Liver (tissue), 3 donors: ENCODE measurements at regions not wholly inside any gene's neighbourhood (a gene's known extent, or its start where the extent isn't known, plus 50 kb on each side); places are given as distances from the start of the nearest gene placed in this dataset.

Experiments used
- ATF3 ChIP-seq: IDR thresholded peaks from 2 replicates; pipeline ENCODE4 v1.6.1; 2016; ENCODE audit warnings: antibody characterized with exemption
- CTCF ChIP-seq: fragments of 150-350 bp; IDR thresholded peaks from 2 replicates; pipeline ENCODE4 v1.5.1; 2017; ENCODE audit warnings: improper control_type of control experiment, low read depth, low read length; ENCODE audit not compliant: missing input control
- EGR1 ChIP-seq, 2 donors: IDR thresholded peaks; 2 replicates each; pipeline ENCODE4 v1.6.1; 2016 to 2018; ENCODE audit warnings: antibody characterized with exemption in 2 of 2, low read depth in 2 of 2
- HNF4A ChIP-seq, 2 donors: conservative IDR thresholded peaks; 2 replicates each; pipeline ENCODE4 v1.6.1; 2016; ENCODE audit warnings: antibody characterized with exemption in 2 of 2, mild to moderate bottlenecking in 2 of 2
- HNF4G ChIP-seq: IDR thresholded peaks from 2 replicates; pipeline ENCODE4 v1.6.1; 2016; ENCODE audit warnings: antibody characterized with exemption
- JUND ChIP-seq, 2 donors: IDR thresholded peaks; 2 replicates each; pipeline ENCODE4 v1.6.1; 2016; ENCODE audit warnings: antibody characterized with exemption in 2 of 2
- MAX ChIP-seq: IDR thresholded peaks from 2 replicates; pipeline ENCODE4 v1.6.1; 2016; ENCODE audit warnings: antibody characterized with exemption
- RAD21 ChIP-seq, 2 donors: IDR thresholded peaks; 2 replicates each; pipeline ENCODE4 v1.6.1; 2016; ENCODE audit warnings: antibody characterized with exemption in 2 of 2, mild to moderate bottlenecking in 2 of 2
- REST ChIP-seq: IDR thresholded peaks from 2 replicates; pipeline ENCODE4 v1.6.1; 2016; ENCODE audit warnings: antibody characterized with exemption, mild to moderate bottlenecking
- SP1 ChIP-seq: IDR thresholded peaks from 2 replicates; pipeline ENCODE4 v1.6.1; 2018; ENCODE audit warnings: antibody characterized with exemption, mild to moderate bottlenecking
- TAF1 ChIP-seq: conservative IDR thresholded peaks from 2 replicates; pipeline ENCODE4 v1.6.1; 2016; ENCODE audit warnings: antibody characterized with exemption, mild to moderate bottlenecking
- YY1 ChIP-seq: IDR thresholded peaks from 2 replicates; pipeline ENCODE4 v1.6.1; 2016; ENCODE audit warnings: antibody characterized with exemption, mild to moderate bottlenecking
- donor health status: healthy.
- donor health status: healthy.

GRCh38 chr18:77967071-77967470 lies 717.4 kb downstream of the GALR1 start:
- no peak for TF ChIP-seq CTCF
- no peak for TF ChIP-seq RAD21 (IDR thresholded peaks at IDR 0.05)
- TF ChIP-seq YY1 = no peak
- no peak for TF ChIP-seq TAF1
- TF ChIP-seq JUND (IDR thresholded peaks at IDR 0.05) = no peak
- no peak for TF ChIP-seq REST
- no peak for TF ChIP-seq EGR1 (IDR thresholded peaks at IDR 0.05; ENCODE audit: low read depth in 2 of 2)
- no peak for TF ChIP-seq ATF3
- no peak for TF ChIP-seq SP1
- no peak for TF ChIP-seq MAX
- no peak for TF ChIP-seq HNF4G
- no peak for TF ChIP-seq HNF4A (conservative IDR thresholded peaks at IDR 0.05)
